Panc1 (cell line): ENCODE measurements at regions not wholly inside any gene's neighbourhood (a gene's known extent, or its start where the extent isn't known, plus 50 kb on each side); places are given as distances from the start of the nearest gene placed in this dataset.

Experiments
- ATAC-seq: fragments of 200-7000 bp; cut with Tn5 transposase; 2 replicates; pipeline ENCODE4 v1.9.1; 2020; ENCODE audit warnings: mild to moderate bottlenecking, moderate library complexity
- BruUV-seq: library from RNA; stranded (reverse); fragments of 400-500 nt; replicated peaks from 2 replicates; lab custom pipeline; 2021; lab: Mats Ljungman, UMichigan
- CTCF ChIA-PET: fragments of 300-600 bp; sonication (Branson Sonifier 250); formaldehyde crosslinking; loops from one replicate; lab custom pipeline; 2022; ENCODE audit warnings: antibody characterized with exemption; lab: Charles Lee
- POLR2A ChIA-PET: fragments of 300-600 bp; sonication (Branson Sonifier 250); formaldehyde crosslinking; loops from one replicate; lab custom pipeline; 2022; ENCODE audit warnings: antibody characterized with exemption; lab: Charles Lee
- DNase-seq: peaks from one replicate; pipeline ENCODE4 v3.0.0-alpha.2; 2010; ENCODE audit warnings: low read depth, low spot score
- H3K27ac ChIP-seq: 2 replicates; pipeline ENCODE4 v1.5.1; 2011; ENCODE audit warnings: mild to moderate bottlenecking, low read length, inconsistent platforms
- H3K27me3 ChIP-seq: fragments of 200-500 bp; sonication (Bioruptor generic); 2 replicates; pipeline ENCODE4 v1.6.0; 2014; ENCODE audit warnings: low read length, inconsistent platforms; ENCODE audit not compliant: control insufficient read depth, insufficient read depth
- H3K36me3 ChIP-seq: fragments of 200-500 bp; sonication (Bioruptor generic); 2 replicates; pipeline ENCODE4 v1.5.1; 2014; ENCODE audit warnings: inconsistent platforms, mild to moderate bottlenecking, low read length, moderate library complexity; ENCODE audit not compliant: control insufficient read depth, insufficient read depth
- H3K4me1 ChIP-seq: 2 replicates; pipeline ENCODE4 v1.5.1; 2011; ENCODE audit warnings: inconsistent platforms, mild to moderate bottlenecking, low read length, moderate library complexity; ENCODE audit not compliant: control insufficient read depth, insufficient read depth
- H3K4me3 ChIP-seq, 2 experiments: 2 replicates each; pipeline ENCODE4 v1.5.1; 2011 to 2012; ENCODE audit warnings: low read depth in 2 of 2, low read length in 2 of 2, mild to moderate bottlenecking in 2 of 2, inconsistent platforms in 1 of 2, moderate library complexity in 1 of 2
- H3K9me3 ChIP-seq: fragments of 200-500 bp; sonication (Bioruptor generic); 2 replicates; pipeline ENCODE4 v1.5.1; 2014; ENCODE audit warnings: low read depth, mild to moderate bottlenecking, inconsistent platforms, low read length, moderate library complexity; ENCODE audit not compliant: control insufficient read depth, insufficient read depth
- CTCF ChIP-seq: fragments of 450-650 bp; IDR thresholded peaks from 2 replicates; pipeline ENCODE4 v1.5.1; 2017; ENCODE audit warnings: mild to moderate bottlenecking
- POLR2AphosphoS5 ChIP-seq: IDR thresholded peaks from 2 replicates; pipeline ENCODE4 v1.6.1; 2012; ENCODE audit warnings: mild to moderate bottlenecking, low read depth, low read length, moderate library complexity
- SIN3A ChIP-seq: IDR thresholded peaks from 2 replicates; pipeline ENCODE4 v1.6.1; 2012; ENCODE audit warnings: low read depth, mild to moderate bottlenecking, low read length, moderate library complexity, borderline replicate concordance; ENCODE audit not compliant: insufficient read depth
- TCF7L2 ChIP-seq: IDR thresholded peaks from 2 replicates; pipeline ENCODE4 v1.6.1; 2011; ENCODE audit warnings: mild to moderate bottlenecking, low read depth, low read length, inconsistent platforms
- in situ Hi-C: cut with HindIII; loops from 2 replicates; pipeline ENCODE4 v1.10.0; 2016; ENCODE audit warnings: low sequenced_read_pairs, low pct_unique_long_range_greater_than_20kb
- intact Hi-C: fragments of 100-400 bp; cut with micrococcal nuclease; formaldehyde crosslinking; loops from one replicate; pipeline ENCODE4 v1.10.0; 2022; ENCODE audit not compliant: unreplicated experiment
- TF ChIP-seq, protein P1 (sequence below), 2 experiments: IDR thresholded peaks; 2 replicates each; pipeline ENCODE4 v1.6.1; 2011 to 2012; ENCODE audit warnings: low read depth in 2 of 2, control low read depth in 1 of 2, low read length in 1 of 2, mild to moderate bottlenecking in 1 of 2, moderate library complexity in 1 of 2; ENCODE audit not compliant: insufficient read depth in 1 of 2

DNA sequence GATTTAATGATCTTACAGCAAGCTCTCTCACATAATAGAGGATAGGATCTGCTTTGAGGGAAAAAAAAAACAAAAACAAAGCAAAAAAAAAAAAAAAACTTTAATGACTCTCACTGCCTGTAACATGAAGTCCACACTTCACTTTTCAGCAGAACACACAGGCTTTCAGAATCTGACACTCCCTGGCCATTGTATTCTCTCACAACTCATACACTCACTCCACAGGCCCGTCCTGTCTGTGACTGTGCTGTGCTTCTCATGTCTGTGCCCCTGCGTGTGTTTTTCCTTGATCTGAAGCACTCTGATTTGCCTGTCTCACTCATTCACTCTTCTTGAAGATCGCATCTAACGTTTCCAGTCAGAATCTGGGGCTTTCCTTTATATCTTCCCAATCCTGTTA is 460.8 kb downstream of the TMA16 start:
- no peaks in the 10 kb centered on the region for H3K9me3 ChIP-seq
- BruUV-seq: no TSS peak
- H3K36me3 ChIP-seq: no peaks in the 10 kb centered on the region
- TF ChIP-seq CTCF: no peak
- no peak for TF ChIP-seq POLR2AphosphoS5
- no peak for TF ChIP-seq SIN3A
- TF ChIP-seq, protein P1, sequence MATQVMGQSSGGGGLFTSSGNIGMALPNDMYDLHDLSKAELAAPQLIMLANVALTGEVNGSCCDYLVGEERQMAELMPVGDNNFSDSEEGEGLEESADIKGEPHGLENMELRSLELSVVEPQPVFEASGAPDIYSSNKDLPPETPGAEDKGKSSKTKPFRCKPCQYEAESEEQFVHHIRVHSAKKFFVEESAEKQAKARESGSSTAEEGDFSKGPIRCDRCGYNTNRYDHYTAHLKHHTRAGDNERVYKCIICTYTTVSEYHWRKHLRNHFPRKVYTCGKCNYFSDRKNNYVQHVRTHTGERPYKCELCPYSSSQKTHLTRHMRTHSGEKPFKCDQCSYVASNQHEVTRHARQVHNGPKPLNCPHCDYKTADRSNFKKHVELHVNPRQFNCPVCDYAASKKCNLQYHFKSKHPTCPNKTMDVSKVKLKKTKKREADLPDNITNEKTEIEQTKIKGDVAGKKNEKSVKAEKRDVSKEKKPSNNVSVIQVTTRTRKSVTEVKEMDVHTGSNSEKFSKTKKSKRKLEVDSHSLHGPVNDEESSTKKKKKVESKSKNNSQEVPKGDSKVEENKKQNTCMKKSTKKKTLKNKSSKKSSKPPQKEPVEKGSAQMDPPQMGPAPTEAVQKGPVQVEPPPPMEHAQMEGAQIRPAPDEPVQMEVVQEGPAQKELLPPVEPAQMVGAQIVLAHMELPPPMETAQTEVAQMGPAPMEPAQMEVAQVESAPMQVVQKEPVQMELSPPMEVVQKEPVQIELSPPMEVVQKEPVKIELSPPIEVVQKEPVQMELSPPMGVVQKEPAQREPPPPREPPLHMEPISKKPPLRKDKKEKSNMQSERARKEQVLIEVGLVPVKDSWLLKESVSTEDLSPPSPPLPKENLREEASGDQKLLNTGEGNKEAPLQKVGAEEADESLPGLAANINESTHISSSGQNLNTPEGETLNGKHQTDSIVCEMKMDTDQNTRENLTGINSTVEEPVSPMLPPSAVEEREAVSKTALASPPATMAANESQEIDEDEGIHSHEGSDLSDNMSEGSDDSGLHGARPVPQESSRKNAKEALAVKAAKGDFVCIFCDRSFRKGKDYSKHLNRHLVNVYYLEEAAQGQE (IDR thresholded peaks at IDR 0.05; ENCODE audit: insufficient read depth in 1 of 2, low read depth in 2 of 2, low read length in 1 of 2): no peak
- TF ChIP-seq TCF7L2: no peak
- DNase-seq (no peak), ATAC-seq (no peak)
- POLR2A ChIA-PET: no interaction called here
- in situ Hi-C loops (no loop called here), intact Hi-C loops (no loop called here)
- no peaks in the 10 kb centered on the region for H3K27me3 ChIP-seq
- no peak overlapping the region for H3K27ac ChIP-seq
- CTCF ChIA-PET: no interaction called here
- no peak overlapping the region for H3K4me3 ChIP-seq
- H3K4me1 ChIP-seq: no peaks in the 10 kb centered on the region

GRCh38 chr4:163958751-163959150 is 464.3 kb downstream of the TMA16 start:
- Histone ChIP-seq H3K4me3 (no peak overlapping the region), H3K27ac (no peak overlapping the region), H3K9me3 (no peaks in the 10 kb centered on the region), H3K36me3 (no peaks in the 10 kb centered on the region), H3K4me1 (no peaks in the 10 kb centered on the region), H3K27me3 (no peaks in the 10 kb centered on the region)
- intact Hi-C loops (no loop called here), in situ Hi-C loops (no loop called here)
- no peak for ATAC-seq
- POLR2A ChIA-PET: no interaction called here
- no TSS peak for BruUV-seq
- CTCF ChIA-PET: no interaction called here
- no peak for DNase-seq
- TF ChIP-seq POLR2AphosphoS5 (no peak), SIN3A (no peak), CTCF (no peak), TCF7L2 (no peak)
- TF ChIP-seq, protein P1 (IDR thresholded peaks at IDR 0.05; ENCODE audit: insufficient read depth in 1 of 2, low read depth in 2 of 2, low read length in 1 of 2): no peak
